ENCODE measurements at regions not wholly inside any gene's neighbourhood (a gene's known extent, or its start where the extent isn't known, plus 50 kb on each side); places are given as distances from the start of the nearest gene placed in this dataset.

DNA sequence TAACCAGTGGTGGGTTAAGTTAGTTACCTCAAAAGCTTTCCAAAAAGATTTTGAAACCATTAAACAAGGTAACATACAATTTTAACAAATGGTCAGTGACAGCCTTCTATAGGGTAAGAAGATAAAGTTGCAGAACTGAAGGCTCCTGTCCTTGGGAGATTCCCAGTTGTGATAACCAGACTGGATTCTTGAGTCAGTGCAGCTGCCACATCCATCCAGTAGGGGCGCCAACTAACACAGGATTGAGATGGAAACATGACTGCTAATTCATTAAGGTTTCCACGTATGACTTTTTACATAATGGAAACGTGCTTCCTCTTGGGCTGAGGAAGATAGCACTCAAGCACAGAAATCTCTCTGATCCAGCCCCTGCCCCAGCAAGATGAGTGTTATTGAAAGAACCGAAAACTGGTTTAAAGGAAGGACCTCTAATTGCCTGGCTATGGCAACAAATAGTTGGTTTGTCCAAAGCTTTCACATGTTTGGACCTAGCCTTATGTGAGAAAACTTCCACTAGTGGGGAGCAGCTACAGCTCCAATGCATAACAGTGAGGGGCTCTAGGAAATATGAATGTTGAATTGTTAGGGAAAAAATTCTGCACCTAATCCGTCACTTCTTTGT lies 269.8 kb upstream of the MYOCD start:
- peak in 1 of 3 donors; percentile 40 for DNase-seq
- Histone ChIP-seq H3K4me1 (ENCODE audit: low read depth) (no peaks in the 10 kb centered on the region), H3K4me3 (no peak overlapping the region), H3K36me3 (ENCODE audit: low read depth) (no peaks in the 10 kb centered on the region), H3K9me3 (no peaks in the 10 kb centered on the region)
- ATAC-seq, result peak; percentile 47
- intact Hi-C loops (cut with DNase I, micrococcal nuclease), result no loop called here
- TF ChIP-seq CTCF (IDR thresholded peaks at IDR 0.05), result peak; percentile 12

- Histone ChIP-seq H3K4me1 (ENCODE audit: low read depth) (no peaks in the 10 kb centered on the region), H3K36me3 (ENCODE audit: low read depth) (no peaks in the 10 kb centered on the region), H3K9me3 (no peaks in the 10 kb centered on the region), H3K4me3 (no peak overlapping the region)
- TF ChIP-seq CTCF (IDR thresholded peaks at IDR 0.05), result no peak
- intact Hi-C loops (cut with DNase I, micrococcal nuclease), result no loop called here
- DNase-seq (no peak), ATAC-seq (no peak)
Measured at GRCh38 chr17:12398441-12399051, 267.1 kb upstream of the MYOCD start.

- DNase-seq (no peak), ATAC-seq (no peak)
- no peaks in the 10 kb centered on the region for H3K36me3 ChIP-seq (ENCODE audit: low read depth)
- H3K4me3 ChIP-seq, result no peak overlapping the region
- intact Hi-C loops (cut with DNase I, micrococcal nuclease), result no loop called here
- H3K4me1 ChIP-seq (ENCODE audit: low read depth), result no peaks in the 10 kb centered on the region
- H3K9me3 ChIP-seq, result no peaks in the 10 kb centered on the region
- TF ChIP-seq CTCF (IDR thresholded peaks at IDR 0.05), result no peak
Measured at GRCh38 chr17:12402963-12403622, 262.6 kb upstream of the MYOCD start.

DNA sequence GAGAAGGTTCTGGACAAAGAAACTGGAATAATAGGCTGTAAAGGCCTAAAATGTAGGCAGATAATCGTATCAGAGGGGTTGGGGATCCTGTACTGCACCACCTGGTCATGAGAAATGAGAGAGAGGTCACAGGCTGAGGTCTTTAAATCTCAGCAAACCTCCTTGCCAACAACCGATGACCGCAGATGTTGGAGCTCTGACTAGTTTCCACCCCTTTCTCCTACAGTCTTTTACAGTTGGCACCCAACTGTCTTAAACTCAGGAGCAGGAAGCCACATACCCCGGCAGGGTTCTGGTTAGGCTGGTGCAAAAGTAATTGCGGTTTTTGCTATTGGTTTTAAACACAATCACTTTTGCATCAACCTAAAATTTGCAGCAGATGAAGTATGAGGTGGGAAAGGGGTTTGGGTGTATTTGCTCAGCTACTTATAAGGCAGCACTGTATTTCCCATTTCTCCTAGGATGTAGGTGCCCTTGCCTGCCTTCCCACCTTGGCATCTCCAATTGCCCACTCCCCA lies 261.8 kb upstream of the MYOCD start:
- no peaks in the 10 kb centered on the region for H3K4me1 ChIP-seq (ENCODE audit: low read depth)
- ATAC-seq, result no peak
- H3K36me3 ChIP-seq (ENCODE audit: low read depth), result no peaks in the 10 kb centered on the region
- no peak overlapping the region for H3K4me3 ChIP-seq
- no peak for TF ChIP-seq CTCF (IDR thresholded peaks at IDR 0.05)
- no peaks in the 10 kb centered on the region for H3K9me3 ChIP-seq
- intact Hi-C loops (cut with DNase I, micrococcal nuclease), result no loop called here
- DNase-seq, result no peak

DNA sequence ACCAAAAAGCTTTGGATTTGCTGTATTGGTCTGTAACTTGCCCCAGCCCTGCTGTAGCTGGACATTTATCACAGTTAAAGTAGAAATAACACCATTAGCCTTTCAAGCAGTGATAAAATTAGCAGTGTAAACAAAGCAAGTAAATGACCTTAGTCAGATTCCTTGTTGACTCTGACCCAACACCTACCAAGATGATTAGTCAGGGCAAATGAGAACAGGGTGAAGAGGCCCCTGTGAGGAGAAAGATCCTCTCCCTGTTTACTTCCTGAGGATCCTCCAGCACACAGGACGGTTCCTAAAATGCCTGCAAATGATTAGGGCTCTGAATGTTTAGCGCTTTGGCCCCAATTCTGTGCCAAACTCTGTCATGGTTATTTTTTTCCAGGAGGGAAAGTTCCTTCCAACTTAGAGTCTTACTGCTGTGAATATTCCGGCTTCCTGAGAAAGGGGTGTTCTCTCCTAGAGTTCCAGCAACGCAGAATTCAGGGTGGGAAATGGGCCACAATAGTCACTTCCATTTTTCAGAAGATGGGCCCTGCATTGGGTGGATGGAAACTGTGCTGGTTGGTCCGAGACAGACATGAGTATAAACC lies 259.0 kb upstream of the MYOCD start:
- Histone ChIP-seq H3K4me3 (no peak overlapping the region), H3K9me3 (no peaks in the 10 kb centered on the region), H3K4me1 (ENCODE audit: low read depth) (no peaks in the 10 kb centered on the region), H3K36me3 (ENCODE audit: low read depth) (no peaks in the 10 kb centered on the region)
- intact Hi-C loops (cut with DNase I, micrococcal nuclease), result no loop called here
- DNase-seq (no peak), ATAC-seq (no peak)
- TF ChIP-seq CTCF (IDR thresholded peaks at IDR 0.05), result no peak
